ENCODE measurements at regions not wholly inside any gene's neighbourhood (a gene's known extent, or its start where the extent isn't known, plus 50 kb on each side); places are given as distances from the start of the nearest gene placed in this dataset.
"Not testable (repeated sequence)": the region's sequence is repeated elsewhere in the genome, so short reads cannot be mapped to it uniquely, and the experiment has no call there.

GRCh38 chr13:65302691-65303090, 1927.4 kb downstream of the PCDH9 start:
- DNase-seq (ENCODE audit: low spot score): no peak

- no peak for DNase-seq (ENCODE audit: low spot score)
These were observed 1928.6 kb downstream of the PCDH9 start for GRCh38 chr13:65301506-65301905.

GRCh38 chr13:65300220-65300619, 1929.9 kb downstream of the PCDH9 start:
- DNase-seq (ENCODE audit: low spot score): no peak

- no peak for DNase-seq (ENCODE audit: low spot score)
These were observed 1936.5 kb downstream of the PCDH9 start for GRCh38 chr13:65293530-65294198.

- DNase-seq (ENCODE audit: low spot score): no peak
These were observed 1937.6 kb downstream of the PCDH9 start for GRCh38 chr13:65292488-65292901.

- DNase-seq (ENCODE audit: low spot score): no peak
These were observed 1942.7 kb downstream of the PCDH9 start for GRCh38 chr13:65287405-65287804.

GRCh38 chr13:65275838-65276630, 1954.1 kb downstream of the PCDH9 start:
- DNase-seq (ENCODE audit: low spot score): no peak

- no peak for DNase-seq (ENCODE audit: low spot score)
These were observed 1955.0 kb downstream of the PCDH9 start for GRCh38 chr13:65275108-65275507.

GRCh38 chr13:65273811-65274420, 1956.2 kb downstream of the PCDH9 start:
- DNase-seq (ENCODE audit: low spot score): not testable (repeated sequence)

GRCh38 chr13:65268009-65268408, 1962.1 kb downstream of the PCDH9 start:
- no peak for DNase-seq (ENCODE audit: low spot score)

GRCh38 chr13:65265988-65266387, 1964.1 kb downstream of the PCDH9 start:
- no peak for DNase-seq (ENCODE audit: low spot score)

GRCh38 chr13:65264066-65264465, 1966.1 kb downstream of the PCDH9 start:
- DNase-seq (ENCODE audit: low spot score): no peak

GRCh38 chr13:65260946-65261891, 1968.9 kb downstream of the PCDH9 start:
- DNase-seq (ENCODE audit: low spot score): no peak

GRCh38 chr13:65240773-65241172, 1989.4 kb downstream of the PCDH9 start:
- DNase-seq (ENCODE audit: low spot score): no peak

GRCh38 chr13:65236841-65237418, 1993.2 kb downstream of the PCDH9 start:
- DNase-seq (ENCODE audit: low spot score): no peak

- DNase-seq (ENCODE audit: low spot score): no peak
These were observed 2012.6 kb downstream of the PCDH9 start for GRCh38 chr13:65217471-65217995.

- not testable (repeated sequence) for DNase-seq (ENCODE audit: low spot score)
These were observed 2027.3 kb downstream of the PCDH9 start for GRCh38 chr13:65202845-65203244.

GRCh38 chr13:65188721-65189120, 2041.4 kb downstream of the PCDH9 start:
- no peak for DNase-seq (ENCODE audit: low spot score)

GRCh38 chr13:65168026-65168425, 2062.1 kb downstream of the PCDH9 start:
- no peak for DNase-seq (ENCODE audit: low spot score)

- no peak for DNase-seq (ENCODE audit: low spot score)
These were observed 2063.5 kb downstream of the PCDH9 start for GRCh38 chr13:65166675-65167074.

- no peak for DNase-seq (ENCODE audit: low spot score)
These were observed 2070.3 kb downstream of the PCDH9 start for GRCh38 chr13:65159803-65160202.

All from activated CD4-positive, alpha-beta T cell treated with anti-CD3 and anti-CD28 coated beads, Interleukin-2, Interleukin-4, amounts not matched to agents 100 ng/mL and 50 ng/mL, durations not matched to agents 16 hours and 8 hours (primary cell).